Nephron (organoid): ENCODE measurements at regions not wholly inside any gene's neighbourhood (a gene's known extent, or its start where the extent isn't known, plus 50 kb on each side); places are given as distances from the start of the nearest gene placed in this dataset.

Experiments
- H3K27ac Mint-ChIP-seq, 3 experiments: 2 replicates each; pipeline ENCODE4 v1.8.0; 2020; ENCODE audit warnings: mixed read lengths in 3 of 3, mild to moderate bottlenecking in 2 of 3, moderate library complexity in 1 of 3
- H3K27me3 Mint-ChIP-seq: 2 replicates; pipeline ENCODE4 v1.8.0; 2021; ENCODE audit warnings: low read depth, mild to moderate bottlenecking, moderate library complexity, mixed read lengths
- H3K36me3 Mint-ChIP-seq: 2 replicates; pipeline ENCODE4 v1.8.0; 2020; ENCODE audit warnings: low read depth, mixed read lengths
- H3K4me1 Mint-ChIP-seq: 2 replicates; pipeline ENCODE4 v1.8.0; 2020; ENCODE audit warnings: mixed read lengths
- H3K4me3 Mint-ChIP-seq, 3 experiments: 2 replicates each; pipeline ENCODE4 v1.8.0; 2020; ENCODE audit warnings: mild to moderate bottlenecking in 3 of 3, mixed read lengths in 3 of 3, moderate library complexity in 2 of 3
- H3K9me3 Mint-ChIP-seq: 2 replicates; pipeline ENCODE4 v1.8.0; 2020; ENCODE audit warnings: mixed read lengths
- CTCF ChIP-seq, 3 experiments: fragments of 200-600 bp; sonication (generic); IDR thresholded peaks; one replicate each; pipeline ENCODE4 v1.5.0; 2021; ENCODE audit warnings: antibody characterized with exemption in 3 of 3; ENCODE audit not compliant: unreplicated experiment in 3 of 3

DNA sequence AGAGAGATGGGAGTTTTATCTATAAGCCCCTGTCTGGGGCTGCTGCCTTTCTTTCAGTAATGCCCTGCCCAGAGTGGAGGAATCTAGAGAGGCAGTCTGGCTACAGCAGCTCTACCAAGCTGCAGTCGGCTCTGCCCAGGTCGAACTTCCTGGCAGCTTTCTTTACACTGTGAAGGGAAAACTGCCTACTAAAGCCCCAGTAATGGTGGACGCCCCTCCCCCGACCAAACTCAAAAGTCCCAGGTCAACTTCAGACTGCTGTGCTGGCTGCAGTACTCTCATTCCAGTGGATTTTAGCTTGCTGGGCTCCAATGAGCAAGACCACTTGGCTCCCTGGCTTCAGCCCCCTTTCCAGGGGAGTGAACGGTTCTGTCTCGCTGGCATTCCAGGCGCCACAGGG is 65.9 kb upstream of the RARB start:
- peaks cover 15% of the 10 kb centered on the region for H3K36me3 Mint-ChIP-seq
- no peak for TF ChIP-seq CTCF (IDR thresholded peaks at IDR 0.05; ENCODE audit: unreplicated experiment in 3 of 3)
- H3K27me3 Mint-ChIP-seq = no peaks in the 10 kb centered on the region
- no peaks in the 10 kb centered on the region for H3K4me1 Mint-ChIP-seq
- H3K4me3 Mint-ChIP-seq = no peak overlapping the region
- H3K27ac Mint-ChIP-seq = no peak overlapping the region
- peaks cover 22% of the 10 kb centered on the region for H3K9me3 Mint-ChIP-seq

DNA sequence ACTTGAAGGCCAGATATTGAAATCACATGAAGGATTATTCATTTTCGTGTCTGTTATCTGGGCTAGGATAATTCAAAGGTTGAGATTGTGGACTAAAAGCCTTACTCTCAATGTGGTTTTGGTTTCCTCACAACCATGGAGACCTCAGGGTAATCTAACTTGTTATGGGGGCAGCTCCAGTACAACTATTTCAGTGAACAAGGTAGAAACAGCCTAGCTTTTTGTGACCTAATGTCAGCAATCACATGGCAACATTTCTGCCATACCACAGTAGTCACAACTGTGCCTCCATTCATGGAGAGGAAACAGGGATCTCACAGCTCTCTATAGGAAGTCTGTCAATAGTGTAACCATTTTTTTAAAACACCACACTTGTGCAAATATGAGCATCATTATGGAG is 62.4 kb upstream of the RARB start:
- Mint-ChIP-seq H3K4me3 (no peak overlapping the region), H3K4me1 (no peaks in the 10 kb centered on the region), H3K27me3 (no peaks in the 10 kb centered on the region), H3K27ac (no peak overlapping the region), H3K9me3 (peaks cover 9% of the 10 kb centered on the region), H3K36me3 (peaks cover 4% of the 10 kb centered on the region)
- TF ChIP-seq CTCF (IDR thresholded peaks at IDR 0.05; ENCODE audit: unreplicated experiment in 3 of 3) = no peak

DNA sequence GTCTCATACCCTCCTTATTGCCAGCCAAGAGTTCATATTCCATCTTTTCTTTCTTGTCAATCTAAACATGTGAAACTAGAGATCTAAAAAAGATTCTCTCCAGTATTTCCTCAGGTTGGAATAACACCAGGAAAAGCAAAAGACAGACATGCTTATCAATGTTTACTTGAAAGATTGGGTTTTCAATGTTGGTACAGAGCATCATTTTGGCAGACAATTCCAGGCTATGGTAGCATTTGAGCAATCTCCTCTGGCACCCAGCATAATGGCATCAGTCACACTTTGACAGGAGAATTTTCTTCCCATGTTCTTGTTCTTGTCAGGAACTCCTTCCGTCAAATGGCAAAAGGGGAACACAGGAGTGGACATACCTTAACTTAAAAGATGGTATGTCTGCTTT is 61.0 kb upstream of the RARB start:
- H3K27me3 Mint-ChIP-seq = no peaks in the 10 kb centered on the region
- H3K4me1 Mint-ChIP-seq = no peaks in the 10 kb centered on the region
- H3K9me3 Mint-ChIP-seq = peaks cover 3% of the 10 kb centered on the region
- no peak overlapping the region for H3K4me3 Mint-ChIP-seq
- peaks cover 4% of the 10 kb centered on the region for H3K36me3 Mint-ChIP-seq
- no peak overlapping the region for H3K27ac Mint-ChIP-seq
- no peak for TF ChIP-seq CTCF (IDR thresholded peaks at IDR 0.05; ENCODE audit: unreplicated experiment in 3 of 3)

DNA sequence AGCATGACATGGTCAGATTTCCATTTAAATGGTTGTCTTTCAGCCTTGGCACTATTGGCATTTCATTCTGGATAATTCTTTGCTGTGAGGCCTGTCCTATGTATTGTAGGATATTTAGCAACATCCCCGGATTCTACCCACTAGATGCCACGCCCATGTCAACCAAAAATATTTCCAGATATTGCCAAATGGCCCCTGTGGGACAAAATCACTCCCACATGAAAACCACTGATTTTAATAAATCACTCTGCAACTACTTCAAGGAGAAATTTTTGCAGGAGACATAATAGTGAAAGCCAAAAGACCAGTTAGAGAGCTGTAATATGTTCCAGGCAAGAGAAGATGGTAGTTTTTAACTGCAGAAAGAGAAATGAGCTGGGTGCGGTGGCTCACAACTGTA is 55.9 kb upstream of the RARB start:
- Mint-ChIP-seq H3K9me3 (no peaks in the 10 kb centered on the region), H3K27ac (no peak overlapping the region), H3K4me1 (no peaks in the 10 kb centered on the region), H3K36me3 (no peaks in the 10 kb centered on the region), H3K4me3 (no peak overlapping the region), H3K27me3 (peaks cover 9% of the 10 kb centered on the region)
- TF ChIP-seq CTCF (IDR thresholded peaks at IDR 0.05; ENCODE audit: unreplicated experiment in 3 of 3) = no peak

DNA sequence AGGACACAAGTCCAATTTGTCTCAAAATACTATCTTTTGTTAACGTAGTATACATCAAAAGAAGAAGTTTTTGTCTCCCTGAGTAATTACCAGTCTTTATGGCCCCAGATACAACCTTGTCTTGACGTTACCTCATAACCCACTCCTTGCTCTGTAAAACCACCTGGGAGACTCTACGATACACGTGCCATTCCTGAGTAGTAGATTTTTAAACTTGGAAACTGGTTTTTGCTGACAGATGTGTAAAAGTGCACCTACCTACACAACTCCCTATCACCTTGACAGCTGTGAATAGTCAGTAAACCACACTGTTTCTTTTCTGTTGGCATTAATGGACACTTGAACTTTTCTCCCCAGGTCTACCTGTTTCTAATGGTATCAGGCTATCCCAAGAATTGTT is 51.7 kb upstream of the RARB start:
- TF ChIP-seq CTCF (IDR thresholded peaks at IDR 0.05; ENCODE audit: unreplicated experiment in 3 of 3) = no peak
- Mint-ChIP-seq H3K4me1 (peaks cover 11% of the 10 kb centered on the region), H3K27ac (no peak overlapping the region), H3K36me3 (no peaks in the 10 kb centered on the region), H3K4me3 (no peak overlapping the region), H3K9me3 (no peaks in the 10 kb centered on the region), H3K27me3 (peaks cover 9% of the 10 kb centered on the region)

DNA sequence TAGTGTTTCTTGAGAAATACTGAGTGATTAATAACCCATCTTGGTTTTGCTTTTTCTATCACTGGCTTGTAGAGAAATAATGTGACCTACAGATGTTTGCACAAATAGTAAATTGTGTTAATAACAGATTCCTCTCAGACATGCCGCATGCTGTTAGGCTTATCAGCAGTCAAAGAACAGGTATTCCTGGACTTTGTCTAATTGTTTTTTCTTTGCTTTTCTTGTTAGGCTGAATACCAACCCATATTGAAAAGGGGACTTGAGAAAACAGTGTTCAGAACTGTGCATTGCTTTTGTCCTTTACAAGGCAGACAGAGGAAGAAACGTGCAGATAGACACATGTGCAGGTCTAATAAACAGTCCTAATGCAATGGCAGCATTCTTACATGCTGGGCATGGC is 51.0 kb upstream of the RARB start:
- no peak overlapping the region for H3K27ac Mint-ChIP-seq
- H3K36me3 Mint-ChIP-seq = no peaks in the 10 kb centered on the region
- peaks cover 11% of the 10 kb centered on the region for H3K4me1 Mint-ChIP-seq
- no peak for TF ChIP-seq CTCF (IDR thresholded peaks at IDR 0.05; ENCODE audit: unreplicated experiment in 3 of 3)
- H3K27me3 Mint-ChIP-seq = peaks cover 9% of the 10 kb centered on the region
- no peak overlapping the region for H3K4me3 Mint-ChIP-seq
- H3K9me3 Mint-ChIP-seq = no peaks in the 10 kb centered on the region
